HG03565 (cell line): ENCODE measurements at regions not wholly inside any gene's neighbourhood (a gene's known extent, or its start where the extent isn't known, plus 50 kb on each side); places are given as distances from the start of the nearest gene placed in this dataset.

Experiments used
- ATAC-seq: cut with Tn5 transposase; IDR thresholded peaks from one replicate; pipeline ENCODE4 v1.9.1; 2021; ENCODE audit warnings: mild to moderate bottlenecking, moderate library complexity; ENCODE audit not compliant: unreplicated experiment

DNA sequence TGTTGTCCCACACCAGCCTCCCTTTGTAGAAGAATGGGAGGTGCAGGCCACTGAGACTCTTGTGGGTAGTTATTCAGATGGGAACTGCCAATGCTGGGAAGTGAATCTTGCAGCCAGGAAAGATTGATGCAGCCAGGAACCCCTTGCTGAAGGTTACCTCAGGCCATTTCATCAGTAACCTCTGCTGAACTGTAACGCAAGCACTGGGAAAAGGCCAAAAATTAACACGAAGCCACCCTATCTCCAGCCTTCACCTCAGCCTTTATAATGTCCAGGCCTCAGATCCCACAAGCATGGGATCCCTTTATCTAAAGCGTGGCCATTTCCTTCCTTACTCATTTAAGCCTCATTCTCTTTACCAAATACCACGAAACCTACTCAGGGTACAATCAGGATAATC lies 211.1 kb downstream of the SPTSSA start:
- ATAC-seq, result no peak

DNA sequence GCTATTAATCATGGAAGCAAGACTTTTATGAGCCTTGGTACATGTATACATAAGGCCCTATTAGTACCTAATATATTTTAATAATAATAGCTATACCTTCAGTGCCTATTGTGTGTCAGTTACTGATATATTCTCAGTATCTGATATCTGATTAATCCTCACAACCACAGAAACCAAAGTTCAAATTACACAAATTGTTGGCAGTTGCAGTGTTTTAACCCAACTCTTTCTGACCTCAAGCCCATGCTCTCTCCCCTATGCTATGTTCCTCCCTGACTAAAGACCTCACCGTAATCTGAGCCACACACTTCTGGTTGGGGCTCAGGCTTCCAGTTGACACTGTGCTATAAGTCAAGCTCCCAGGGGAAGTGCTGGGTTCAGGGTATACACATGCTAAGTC lies 214.4 kb downstream of the SPTSSA start:
- no peak for ATAC-seq

GRCh38 chr14:34246206-34246605 lies 215.8 kb downstream of the SPTSSA start:
- no peak for ATAC-seq

DNA sequence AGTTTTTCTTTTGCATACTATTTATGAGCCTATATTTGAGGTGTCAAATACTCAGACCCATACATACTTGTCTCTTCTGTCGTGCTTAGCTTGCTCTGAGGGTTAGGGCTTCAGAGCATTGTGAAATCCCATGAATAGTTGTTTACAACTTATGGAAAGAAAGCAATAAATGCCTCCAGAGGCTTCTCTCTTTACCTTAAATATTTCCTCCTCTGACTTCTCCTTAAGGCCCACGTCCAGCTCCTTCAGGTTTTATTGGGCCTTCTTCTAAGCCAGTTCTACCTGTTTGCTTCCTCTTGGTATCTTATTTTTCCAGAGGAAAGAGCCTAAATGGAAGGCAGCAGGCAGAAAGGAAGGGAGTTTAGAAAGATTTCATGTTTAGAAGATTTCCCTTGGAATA lies 218.6 kb downstream of the SPTSSA start:
- ATAC-seq, result no peak

- ATAC-seq, result no peak
Observed at GRCh38 chr14:34243001-34243400, 219.0 kb downstream of the SPTSSA start.

DNA sequence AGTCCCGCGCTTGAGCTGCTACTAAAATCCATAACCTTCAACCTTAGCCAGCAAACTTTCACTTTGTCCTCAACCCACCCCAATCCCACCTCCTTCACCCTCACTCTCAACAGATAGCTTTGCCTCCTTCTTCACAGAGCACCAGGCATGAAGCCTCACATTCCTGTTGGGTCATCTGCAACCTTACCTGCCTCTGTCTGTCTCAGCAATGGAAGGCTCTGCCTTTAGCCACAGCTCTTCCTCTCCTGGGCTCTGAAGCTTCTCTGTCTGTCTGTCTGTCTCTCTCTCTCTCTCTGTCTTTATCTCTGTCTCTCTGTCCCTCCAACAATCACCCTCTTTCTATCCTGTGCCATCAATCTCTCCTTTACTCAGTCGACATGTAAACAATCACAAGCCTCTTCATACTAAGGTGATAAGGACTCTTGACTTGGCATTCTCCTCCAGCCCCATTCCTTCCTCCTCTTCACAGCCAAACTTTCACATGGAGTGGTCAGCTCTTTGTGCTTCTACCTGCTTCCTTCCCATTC lies 220.8 kb downstream of the SPTSSA start:
- ATAC-seq, result no peak

GRCh38 chr14:34238610-34239009 lies 223.4 kb downstream of the SPTSSA start:
- no peak for ATAC-seq

- ATAC-seq, result no peak
Observed at GRCh38 chr14:34237677-34238076, 224.4 kb downstream of the SPTSSA start.

- ATAC-seq, result no peak
Observed at GRCh38 chr14:34237081-34237480, 225.0 kb downstream of the SPTSSA start.

DNA sequence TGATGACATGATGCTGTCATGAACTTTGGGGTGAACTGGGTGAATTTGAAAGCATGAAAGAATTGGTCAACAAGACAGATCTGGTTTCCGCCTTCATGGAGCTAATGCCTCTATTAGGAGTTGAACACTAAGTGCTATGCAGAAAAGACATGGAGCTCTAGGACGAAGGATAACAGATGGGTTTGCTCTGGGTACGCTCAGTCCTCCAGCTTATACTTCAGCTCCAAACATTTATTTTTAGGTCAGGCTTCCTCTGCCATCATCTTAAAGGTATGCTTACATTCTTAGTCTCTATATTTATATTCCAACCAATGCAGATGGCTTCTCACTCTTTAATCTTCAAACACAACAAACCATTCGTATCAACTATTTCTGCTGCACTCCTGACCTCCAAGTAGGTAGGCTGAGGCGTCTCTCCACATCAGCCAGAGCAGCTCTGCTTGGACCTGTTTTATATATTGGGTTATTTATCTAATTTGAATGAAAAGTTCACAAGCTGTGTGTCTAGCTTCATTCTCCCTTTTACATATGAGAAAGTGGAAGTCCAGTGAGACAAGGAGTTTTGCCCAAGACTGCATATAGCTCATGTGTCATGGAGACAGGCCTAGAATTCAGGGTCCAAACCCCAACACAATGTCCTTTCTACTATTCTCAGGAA lies 226.3 kb downstream of the SPTSSA start:
- ATAC-seq, result no peak

DNA sequence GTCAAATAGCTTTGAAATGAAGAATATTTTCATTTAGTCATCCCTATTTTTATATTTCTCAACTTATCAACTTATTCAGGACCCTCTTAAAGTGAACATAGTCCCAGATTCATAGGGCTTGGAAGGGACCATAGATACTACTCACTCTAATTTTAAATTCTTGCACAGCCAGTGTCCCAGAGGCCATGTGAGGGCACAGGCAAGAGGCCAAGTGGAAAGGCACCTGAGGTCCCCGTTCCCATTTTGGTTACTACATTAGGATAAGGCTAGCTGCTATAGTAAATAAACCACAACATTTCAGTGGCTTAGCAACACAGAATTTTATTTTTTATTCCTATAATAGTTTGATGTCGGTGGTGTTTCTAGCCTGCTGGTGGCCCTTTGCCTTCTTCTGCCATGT lies 227.8 kb downstream of the SPTSSA start:
- no peak for ATAC-seq

DNA sequence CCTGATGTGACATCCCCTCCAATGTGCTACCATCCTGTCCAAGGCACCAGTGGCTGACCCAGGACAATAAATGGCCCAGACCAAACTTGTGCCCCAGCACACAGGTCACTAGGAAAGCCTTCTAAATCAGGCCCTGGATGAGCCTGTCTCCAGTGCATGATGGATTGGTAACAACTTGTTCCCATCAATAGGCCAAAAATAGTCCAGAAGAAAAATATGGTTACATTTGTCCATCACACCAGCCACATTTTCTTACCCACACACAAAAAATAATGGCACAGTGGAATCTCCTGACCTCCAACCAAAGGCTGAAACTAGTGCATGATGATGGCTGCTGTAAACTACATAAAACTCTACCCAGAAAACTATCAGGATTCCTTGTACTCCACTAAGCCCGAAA lies 228.4 kb downstream of the SPTSSA start:
- no peak for ATAC-seq

- no peak for ATAC-seq
Observed at GRCh38 chr14:34232790-34233189, 229.2 kb downstream of the SPTSSA start.

GRCh38 chr14:34231626-34232025 lies 230.4 kb downstream of the SPTSSA start:
- ATAC-seq, result no peak

GRCh38 chr14:34229140-34229539 lies 232.9 kb downstream of the SPTSSA start:
- no peak for ATAC-seq

DNA sequence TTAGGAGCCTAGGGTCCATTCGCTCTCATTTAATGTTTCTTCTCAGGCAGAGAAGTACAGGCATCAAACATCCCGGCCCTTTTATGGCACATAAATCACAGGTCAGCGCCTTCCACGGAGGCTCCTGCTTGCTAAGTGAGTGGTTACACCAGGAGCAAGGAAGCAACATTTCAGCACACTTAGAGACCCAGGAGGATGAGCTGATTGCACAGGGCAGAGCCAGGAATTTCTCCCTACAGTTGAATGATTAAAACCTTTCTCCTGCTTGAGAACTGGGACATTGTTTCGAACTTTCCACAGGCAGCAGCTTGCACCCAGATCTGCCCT lies 233.4 kb downstream of the SPTSSA start:
- ATAC-seq, result no peak

- ATAC-seq, result peak; percentile 88
Observed at GRCh38 chr14:34227834-34228649, 234.0 kb downstream of the SPTSSA start.

- ATAC-seq, result no peak
Observed at GRCh38 chr14:34224221-34224620, 237.8 kb downstream of the SPTSSA start.

DNA sequence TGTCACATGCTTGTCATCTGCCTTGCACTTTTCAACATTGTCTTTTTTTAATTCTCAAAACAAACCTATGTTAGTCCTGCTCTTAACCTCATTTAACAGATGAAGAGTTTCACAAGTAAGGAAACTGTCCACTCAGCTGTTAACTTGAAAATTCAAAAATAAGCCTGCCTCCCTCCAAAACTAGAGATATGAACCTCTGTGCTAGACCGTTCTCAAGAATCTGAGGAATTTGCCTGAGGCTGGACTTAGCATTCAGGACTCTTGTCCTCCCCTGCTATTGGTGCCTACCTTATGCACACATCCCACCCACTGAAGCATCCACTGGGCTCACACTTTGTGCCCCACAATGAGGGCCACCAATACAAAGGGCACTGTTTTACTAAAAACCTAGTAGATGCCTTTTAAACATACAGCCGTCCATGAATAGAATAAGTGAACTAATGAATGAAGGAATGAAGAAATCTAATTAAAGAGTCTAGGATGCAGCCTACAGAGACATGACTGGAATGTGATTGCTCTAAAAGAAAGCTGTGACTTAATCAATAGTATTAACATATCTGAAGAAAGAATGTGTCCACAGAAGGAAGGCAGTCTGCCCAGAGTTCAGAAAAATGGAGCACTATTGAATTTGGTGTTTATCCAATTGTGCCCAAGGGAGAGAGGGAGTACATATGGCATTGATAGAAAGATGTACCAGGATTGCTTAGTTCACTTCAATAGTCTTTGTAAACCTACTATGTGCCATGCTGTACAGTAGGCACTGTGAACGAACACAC lies 238.5 kb downstream of the SPTSSA start:
- no peak for ATAC-seq

GRCh38 chr14:34222867-34223266 lies 239.2 kb downstream of the SPTSSA start:
- ATAC-seq, result no peak

DNA sequence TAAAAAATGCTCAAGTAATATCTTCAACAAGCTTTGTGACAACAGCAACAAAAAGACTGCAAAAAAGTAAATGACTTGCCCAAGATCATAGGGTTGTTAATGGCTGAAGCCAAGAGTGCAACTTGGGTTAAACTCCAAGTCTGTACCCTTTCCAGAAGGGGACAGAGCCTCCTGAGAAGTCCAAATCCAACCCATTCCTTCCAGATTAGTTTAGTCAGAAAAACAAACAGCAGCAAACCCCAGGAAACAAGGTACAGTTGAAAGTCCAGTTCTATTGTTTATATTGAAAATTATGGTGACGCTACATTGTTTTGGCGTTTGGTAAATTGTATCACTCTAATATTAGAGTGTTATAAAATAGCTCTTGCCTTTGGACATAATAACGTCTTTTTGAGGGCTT lies 239.9 kb downstream of the SPTSSA start:
- no peak for ATAC-seq

- ATAC-seq, result peak; percentile 85
Observed at GRCh38 chr14:34220921-34221320, 241.1 kb downstream of the SPTSSA start.
